Activated naive CD4-positive, alpha-beta T cell treated with anti-CD3 and anti-CD28 coated beads, Interleukin-2, amount 10 ng/mL, durations not matched to agents 7 days and 5 days (primary cell): ENCODE measurements at regions not wholly inside any gene's neighbourhood (a gene's known extent, or its start where the extent isn't known, plus 50 kb on each side); places are given as distances from the start of the nearest gene placed in this dataset.

Experiments used
- CTCF ChIA-PET: fragments of 350-600 bp; sonication (Branson Sonifier 250); formaldehyde crosslinking; loops from one replicate; lab custom pipeline; 2021; ENCODE audit warnings: antibody characterized with exemption; lab: Charles Lee
- DNase-seq: peaks from one replicate; pipeline ENCODE4 v3.0.0-alpha.2; 2020
- H3K27ac Mint-ChIP-seq: one replicate; pipeline ENCODE4 v1.8.0; 2021; ENCODE audit warnings: mild to moderate bottlenecking, moderate library complexity, mixed read lengths
- H3K27me3 Mint-ChIP-seq: one replicate; pipeline ENCODE4 v1.8.0; 2021; ENCODE audit warnings: mild to moderate bottlenecking, mixed read lengths
- H3K36me3 Mint-ChIP-seq: one replicate; pipeline ENCODE4 v1.8.0; 2021; ENCODE audit warnings: mixed read lengths
- H3K4me1 Mint-ChIP-seq: one replicate; pipeline ENCODE4 v1.8.0; 2021; ENCODE audit warnings: mixed read lengths
- H3K4me3 Mint-ChIP-seq: one replicate; pipeline ENCODE4 v1.8.0; 2021; ENCODE audit warnings: mild to moderate bottlenecking, moderate library complexity, mixed read lengths
- H3K9me3 Mint-ChIP-seq: one replicate; pipeline ENCODE4 v1.8.0; 2021; ENCODE audit warnings: mixed read lengths

- Mint-ChIP-seq H3K4me1 (peaks cover 10% of the 10 kb centered on the region), H3K4me3 (no peak overlapping the region), H3K27ac (no peak overlapping the region), H3K36me3 (no peaks in the 10 kb centered on the region), H3K27me3 (peaks cover 10% of the 10 kb centered on the region), H3K9me3 (no peaks in the 10 kb centered on the region)
- DNase-seq: no peak
- CTCF ChIA-PET: interaction anchor here (1.6 kb wide), 1 partner anchor 15 kb away, joined by 3 read pairs; no protein-coding TSS in a partner anchor
Measured at GRCh38 chr10:31754803-31755624, 173.6 kb downstream of the ARHGAP12 start.

GRCh38 chr10:31753681-31754080, 174.9 kb downstream of the ARHGAP12 start:
- H3K4me3 Mint-ChIP-seq: no peak overlapping the region
- no peaks in the 10 kb centered on the region for H3K36me3 Mint-ChIP-seq
- H3K9me3 Mint-ChIP-seq: no peaks in the 10 kb centered on the region
- DNase-seq: no peak
- H3K4me1 Mint-ChIP-seq: peaks cover 5% of the 10 kb centered on the region
- peak overlapping the region; percentile 25 for H3K27ac Mint-ChIP-seq
- peaks cover 10% of the 10 kb centered on the region for H3K27me3 Mint-ChIP-seq
- CTCF ChIA-PET: no interaction called here

GRCh38 chr10:31752170-31752569, 176.5 kb downstream of the ARHGAP12 start:
- DNase-seq: no peak
- Mint-ChIP-seq H3K4me3 (no peak overlapping the region), H3K4me1 (peaks cover 6% of the 10 kb centered on the region), H3K36me3 (no peaks in the 10 kb centered on the region), H3K27ac (no peak overlapping the region), H3K27me3 (peaks cover under 1% of the 10 kb centered on the region), H3K9me3 (no peaks in the 10 kb centered on the region)
- CTCF ChIA-PET: no interaction called here

GRCh38 chr10:31751738-31752080, 176.9 kb downstream of the ARHGAP12 start:
- no peaks in the 10 kb centered on the region for H3K36me3 Mint-ChIP-seq
- H3K4me3 Mint-ChIP-seq: no peak overlapping the region
- CTCF ChIA-PET: no interaction called here
- no peak overlapping the region for H3K27ac Mint-ChIP-seq
- no peak for DNase-seq
- no peaks in the 10 kb centered on the region for H3K27me3 Mint-ChIP-seq
- no peaks in the 10 kb centered on the region for H3K9me3 Mint-ChIP-seq
- H3K4me1 Mint-ChIP-seq: peaks cover 11% of the 10 kb centered on the region

- H3K4me3 Mint-ChIP-seq: no peak overlapping the region
- no peaks in the 10 kb centered on the region for H3K9me3 Mint-ChIP-seq
- no peak for DNase-seq
- H3K36me3 Mint-ChIP-seq: no peaks in the 10 kb centered on the region
- H3K27me3 Mint-ChIP-seq: no peaks in the 10 kb centered on the region
- no peak overlapping the region for H3K27ac Mint-ChIP-seq
- CTCF ChIA-PET: no interaction called here
- H3K4me1 Mint-ChIP-seq: peaks cover 12% of the 10 kb centered on the region
Measured at GRCh38 chr10:31751051-31751737, 177.4 kb downstream of the ARHGAP12 start.

- H3K27ac Mint-ChIP-seq: no peak overlapping the region
- no peaks in the 10 kb centered on the region for H3K27me3 Mint-ChIP-seq
- CTCF ChIA-PET: no interaction called here
- H3K36me3 Mint-ChIP-seq: no peaks in the 10 kb centered on the region
- no peak overlapping the region for H3K4me3 Mint-ChIP-seq
- no peaks in the 10 kb centered on the region for H3K9me3 Mint-ChIP-seq
- no peak for DNase-seq
- peaks cover 22% of the 10 kb centered on the region for H3K4me1 Mint-ChIP-seq
Measured at GRCh38 chr10:31749981-31750840, 178.4 kb downstream of the ARHGAP12 start.

GRCh38 chr10:31749301-31749700, 179.3 kb downstream of the ARHGAP12 start:
- H3K36me3 Mint-ChIP-seq: no peaks in the 10 kb centered on the region
- peaks cover 26% of the 10 kb centered on the region for H3K4me1 Mint-ChIP-seq
- H3K27me3 Mint-ChIP-seq: no peaks in the 10 kb centered on the region
- DNase-seq: no peak
- no peak overlapping the region for H3K4me3 Mint-ChIP-seq
- no peak overlapping the region for H3K27ac Mint-ChIP-seq
- H3K9me3 Mint-ChIP-seq: no peaks in the 10 kb centered on the region
- CTCF ChIA-PET: no interaction called here

- Mint-ChIP-seq H3K36me3 (no peaks in the 10 kb centered on the region), H3K27ac (peak overlapping the region; percentile 77), H3K4me1 (peaks cover 21% of the 10 kb centered on the region), H3K9me3 (no peaks in the 10 kb centered on the region), H3K27me3 (no peaks in the 10 kb centered on the region), H3K4me3 (no peak overlapping the region)
- CTCF ChIA-PET: interaction anchor here (1.0 to 1.4 kb wide), 3 partner anchors 24 to 63 kb away, joined by 3 to 7 read pairs (median 3); no protein-coding TSS in a partner anchor
- DNase-seq: peak; percentile 41
Measured at GRCh38 chr10:31745612-31746376, 182.8 kb downstream of the ARHGAP12 start.

GRCh38 chr10:31744025-31744424, 184.6 kb downstream of the ARHGAP12 start:
- Mint-ChIP-seq H3K27me3 (no peaks in the 10 kb centered on the region), H3K4me1 (peaks cover 21% of the 10 kb centered on the region), H3K27ac (no peak overlapping the region), H3K4me3 (no peak overlapping the region), H3K9me3 (no peaks in the 10 kb centered on the region), H3K36me3 (no peaks in the 10 kb centered on the region)
- CTCF ChIA-PET: no interaction called here
- DNase-seq: no peak

- peaks cover 21% of the 10 kb centered on the region for H3K4me1 Mint-ChIP-seq
- CTCF ChIA-PET: no interaction called here
- no peaks in the 10 kb centered on the region for H3K27me3 Mint-ChIP-seq
- no peak overlapping the region for H3K27ac Mint-ChIP-seq
- H3K4me3 Mint-ChIP-seq: no peak overlapping the region
- no peak for DNase-seq
- no peaks in the 10 kb centered on the region for H3K36me3 Mint-ChIP-seq
- H3K9me3 Mint-ChIP-seq: no peaks in the 10 kb centered on the region
Measured at GRCh38 chr10:31742255-31742654, 186.4 kb downstream of the ARHGAP12 start.

GRCh38 chr10:31741473-31741872, 187.2 kb downstream of the ARHGAP12 start:
- CTCF ChIA-PET: no interaction called here
- H3K27ac Mint-ChIP-seq: no peak overlapping the region

GRCh38 chr10:31739711-31740110, 188.9 kb downstream of the ARHGAP12 start:
- CTCF ChIA-PET: no interaction called here
- H3K36me3 Mint-ChIP-seq: no peaks in the 10 kb centered on the region
- H3K4me1 Mint-ChIP-seq: peaks cover 2% of the 10 kb centered on the region
- no peak overlapping the region for H3K27ac Mint-ChIP-seq
- no peaks in the 10 kb centered on the region for H3K27me3 Mint-ChIP-seq
- no peak for DNase-seq
- no peak overlapping the region for H3K4me3 Mint-ChIP-seq
- peaks cover 6% of the 10 kb centered on the region for H3K9me3 Mint-ChIP-seq

More at GRCh38 chr10:31741473-31741872, 187.2 kb downstream of the ARHGAP12 start:
- DNase-seq: no peak
- H3K4me3 Mint-ChIP-seq: no peak overlapping the region
- H3K36me3 Mint-ChIP-seq: no peaks in the 10 kb centered on the region
- peaks cover 4% of the 10 kb centered on the region for H3K9me3 Mint-ChIP-seq
- H3K27me3 Mint-ChIP-seq: no peaks in the 10 kb centered on the region
- peaks cover 15% of the 10 kb centered on the region for H3K4me1 Mint-ChIP-seq

GRCh38 chr10:31739146-31739545, 189.5 kb downstream of the ARHGAP12 start:
- Mint-ChIP-seq H3K4me1 (no peaks in the 10 kb centered on the region), H3K9me3 (peaks cover 6% of the 10 kb centered on the region), H3K36me3 (no peaks in the 10 kb centered on the region), H3K4me3 (no peak overlapping the region), H3K27me3 (no peaks in the 10 kb centered on the region), H3K27ac (no peak overlapping the region)
- DNase-seq: no peak
- CTCF ChIA-PET: interaction anchor here (1.0 kb wide), 1 partner anchor 75 kb away, joined by 3 read pairs; no protein-coding TSS in a partner anchor
